Activated naive CD8-positive, alpha-beta T cell (primary cell): ENCODE measurements at regions not wholly inside any gene's neighbourhood (a gene's known extent, or its start where the extent isn't known, plus 50 kb on each side); places are given as distances from the start of the nearest gene placed in this dataset.

ENCODE experiments used
- H3K27ac Mint-ChIP-seq: one replicate; pipeline ENCODE4 v1.8.0; 2021; ENCODE audit warnings: mixed read lengths
- H3K27me3 Mint-ChIP-seq: one replicate; pipeline ENCODE4 v1.8.0; 2021; ENCODE audit warnings: mixed read lengths
- H3K36me3 Mint-ChIP-seq: one replicate; pipeline ENCODE4 v1.8.0; 2021; ENCODE audit warnings: mixed read lengths
- H3K4me1 Mint-ChIP-seq: one replicate; pipeline ENCODE4 v1.8.0; 2021; ENCODE audit warnings: low read depth, mixed read lengths
- H3K4me3 Mint-ChIP-seq: one replicate; pipeline ENCODE4 v1.8.0; 2021; ENCODE audit warnings: mild to moderate bottlenecking, mixed read lengths
- H3K9me3 Mint-ChIP-seq: one replicate; pipeline ENCODE4 v1.8.0; 2021; ENCODE audit warnings: low read depth, mixed read lengths

DNA sequence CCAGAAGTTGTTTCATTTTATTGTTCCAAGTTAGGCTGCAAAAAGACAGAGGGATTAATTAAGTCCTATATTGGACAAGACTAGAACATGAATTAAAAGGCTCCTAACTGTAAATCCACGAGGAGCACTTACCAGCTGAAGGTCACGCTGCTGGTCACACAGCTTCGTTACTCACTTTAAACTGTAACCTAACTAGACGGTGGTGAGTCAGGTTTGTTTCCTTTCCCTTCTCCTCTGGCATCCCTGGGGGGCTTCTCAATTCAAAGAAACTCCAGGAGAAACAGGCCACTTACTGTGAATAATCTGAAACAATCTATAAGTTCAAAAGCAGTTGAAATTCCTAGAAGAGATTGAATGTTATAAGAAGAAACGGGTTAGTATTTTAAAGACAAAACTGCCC is 331.4 kb downstream of the BCAT1 start:
- H3K36me3 Mint-ChIP-seq, result no peaks in the 10 kb centered on the region
- no peaks in the 10 kb centered on the region for H3K27me3 Mint-ChIP-seq
- peaks cover 6% of the 10 kb centered on the region for H3K9me3 Mint-ChIP-seq
- no peaks in the 10 kb centered on the region for H3K4me1 Mint-ChIP-seq
- no peak overlapping the region for H3K4me3 Mint-ChIP-seq
- no peak overlapping the region for H3K27ac Mint-ChIP-seq

DNA sequence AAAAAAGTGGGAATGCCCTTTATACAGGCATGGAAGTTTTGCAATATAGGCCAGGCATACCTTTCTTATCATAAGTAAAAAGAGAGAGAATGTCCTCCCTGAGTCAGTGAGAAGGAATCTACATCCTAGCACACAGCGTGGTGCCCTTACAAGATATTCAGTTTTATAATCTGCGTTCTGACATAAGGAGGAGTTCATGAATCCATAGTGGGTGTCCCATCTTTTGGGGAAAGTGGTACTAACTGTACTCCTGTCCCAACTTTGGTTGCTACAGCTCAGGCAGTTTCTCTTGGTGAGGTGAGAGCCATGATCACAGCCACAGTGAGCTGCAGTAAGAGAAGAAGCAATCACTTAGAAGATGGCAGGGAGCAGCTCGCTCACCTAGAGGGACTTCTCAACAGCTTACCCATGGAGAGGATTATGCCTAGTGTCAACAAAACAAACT is 332.9 kb downstream of the BCAT1 start:
- H3K36me3 Mint-ChIP-seq, result no peaks in the 10 kb centered on the region

DNA sequence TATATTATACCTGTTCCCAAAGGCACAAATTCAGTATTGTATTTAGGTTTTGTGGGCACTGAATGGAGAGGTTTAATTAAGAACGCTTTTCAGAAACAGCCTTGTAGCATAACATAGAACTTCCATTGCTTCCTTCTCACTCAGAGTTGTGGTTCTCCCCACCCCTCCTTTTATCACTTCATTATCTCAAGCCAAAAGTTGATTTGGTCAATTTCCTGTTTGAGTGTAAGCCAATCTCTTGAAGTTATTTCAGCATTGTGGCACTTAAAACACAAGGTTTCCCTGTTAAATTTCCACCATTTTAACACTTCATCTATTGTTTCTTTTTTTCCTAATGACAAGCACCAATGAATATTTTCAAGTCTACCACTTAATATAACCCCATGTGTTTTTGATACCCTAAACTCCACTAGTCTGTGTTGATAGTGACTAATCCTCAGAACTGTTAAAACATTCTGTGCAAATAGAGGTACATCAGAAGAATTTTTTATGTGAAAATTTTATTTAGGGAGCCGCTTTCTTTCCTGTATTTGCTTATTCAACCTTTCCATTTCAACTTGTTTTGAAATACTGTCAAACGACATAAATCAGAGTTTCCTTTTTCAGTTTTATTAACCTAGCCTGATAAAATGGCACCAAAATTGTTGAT is 340.1 kb downstream of the BCAT1 start:
- Mint-ChIP-seq H3K27ac (no peak overlapping the region), H3K4me1 (no peaks in the 10 kb centered on the region), H3K27me3 (no peaks in the 10 kb centered on the region), H3K36me3 (no peaks in the 10 kb centered on the region), H3K9me3 (peaks cover 5% of the 10 kb centered on the region), H3K4me3 (no peak overlapping the region)

More for the DNA sequence above, 332.9 kb downstream of the BCAT1 start:
- H3K4me3 Mint-ChIP-seq, result no peak overlapping the region
- no peak overlapping the region for H3K27ac Mint-ChIP-seq
- H3K9me3 Mint-ChIP-seq, result peaks cover 6% of the 10 kb centered on the region
- H3K27me3 Mint-ChIP-seq, result no peaks in the 10 kb centered on the region
- H3K4me1 Mint-ChIP-seq, result no peaks in the 10 kb centered on the region

DNA sequence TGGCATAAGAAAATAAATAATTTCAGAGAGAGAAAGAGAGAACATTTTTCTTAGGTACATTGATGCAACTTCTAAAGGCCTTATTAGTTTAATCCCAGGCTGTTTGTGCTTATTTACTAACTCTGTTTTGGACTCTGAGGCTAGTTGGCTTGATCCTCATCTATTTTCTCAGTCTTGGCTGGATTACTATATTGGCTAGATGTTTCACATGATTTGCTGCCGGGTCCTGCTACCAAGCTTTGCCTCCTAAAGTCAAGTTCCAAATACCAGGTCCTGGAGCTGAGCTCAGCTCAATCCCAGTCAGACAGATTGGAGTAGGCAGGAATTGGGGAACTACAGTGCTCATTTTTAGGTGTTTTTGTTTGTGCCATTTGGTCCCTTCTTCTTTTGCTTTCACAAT is 340.8 kb downstream of the BCAT1 start:
- Mint-ChIP-seq H3K4me1 (no peaks in the 10 kb centered on the region), H3K9me3 (peaks cover 5% of the 10 kb centered on the region), H3K27ac (no peak overlapping the region), H3K27me3 (no peaks in the 10 kb centered on the region), H3K4me3 (no peak overlapping the region), H3K36me3 (no peaks in the 10 kb centered on the region)

DNA sequence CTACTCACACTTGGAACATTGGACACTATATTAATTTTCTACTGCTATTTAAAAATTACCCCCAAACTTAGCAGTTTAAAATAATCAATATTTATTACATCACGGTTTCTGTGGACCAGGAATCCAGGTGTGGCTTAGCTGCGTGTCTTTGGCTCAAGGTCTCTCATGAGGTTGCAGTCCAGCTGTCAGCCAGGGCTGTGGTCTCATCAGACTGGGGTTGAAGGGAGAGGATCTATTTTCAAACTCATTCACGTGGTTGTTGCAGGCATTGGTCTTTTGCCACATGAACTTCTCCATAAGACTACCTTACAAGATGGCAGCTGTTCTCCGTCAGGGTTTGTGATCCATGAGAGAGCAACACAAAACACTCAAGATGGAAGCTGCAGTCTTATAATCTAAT is 343.0 kb downstream of the BCAT1 start:
- Mint-ChIP-seq H3K4me1 (no peaks in the 10 kb centered on the region), H3K9me3 (peaks cover 5% of the 10 kb centered on the region), H3K4me3 (no peak overlapping the region), H3K27me3 (no peaks in the 10 kb centered on the region), H3K27ac (no peak overlapping the region), H3K36me3 (no peaks in the 10 kb centered on the region)

DNA sequence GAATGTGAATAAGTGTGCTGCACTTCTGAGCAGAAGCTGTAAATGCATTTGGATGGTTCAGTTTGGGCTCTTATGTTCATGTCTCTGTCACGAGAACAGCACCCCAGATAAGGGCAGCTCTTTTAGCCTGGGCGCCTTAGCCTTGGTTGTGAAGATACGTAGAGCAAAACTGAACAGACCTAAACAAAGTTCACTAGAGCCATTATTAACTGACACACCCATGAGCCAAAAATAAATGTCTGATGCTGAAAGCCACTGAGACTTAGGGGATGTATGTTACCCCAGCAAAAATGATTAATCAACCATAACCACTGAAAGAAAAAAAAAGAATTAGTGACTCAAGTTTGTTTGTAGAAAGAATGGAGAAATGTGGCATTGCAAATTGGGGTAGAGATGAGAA is 343.4 kb downstream of the BCAT1 start:
- Mint-ChIP-seq H3K36me3 (no peaks in the 10 kb centered on the region), H3K4me3 (no peak overlapping the region), H3K4me1 (no peaks in the 10 kb centered on the region), H3K9me3 (peaks cover 5% of the 10 kb centered on the region), H3K27ac (no peak overlapping the region), H3K27me3 (no peaks in the 10 kb centered on the region)

DNA sequence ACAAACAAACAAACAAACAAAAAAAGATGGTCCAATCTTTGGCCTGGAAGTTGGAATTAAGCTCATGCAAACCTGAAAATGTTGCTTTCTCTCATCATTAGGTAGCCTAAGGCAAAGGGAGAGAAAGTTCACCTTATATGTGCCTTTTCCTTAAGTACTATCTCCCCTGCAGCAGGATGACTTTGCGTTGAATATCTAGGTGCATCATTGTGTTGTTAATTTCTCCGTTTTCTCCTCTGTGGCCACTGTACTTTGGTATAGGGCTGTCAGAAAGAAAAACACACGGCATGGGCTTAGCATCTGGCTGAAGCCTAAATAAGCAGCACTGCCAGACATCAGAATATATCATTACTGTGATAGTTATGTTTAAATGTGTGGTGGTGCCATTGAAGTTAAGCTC is 345.5 kb downstream of the BCAT1 start:
- Mint-ChIP-seq H3K27me3 (no peaks in the 10 kb centered on the region), H3K27ac (no peak overlapping the region), H3K4me3 (no peak overlapping the region), H3K4me1 (no peaks in the 10 kb centered on the region), H3K36me3 (no peaks in the 10 kb centered on the region), H3K9me3 (peaks cover 5% of the 10 kb centered on the region)

DNA sequence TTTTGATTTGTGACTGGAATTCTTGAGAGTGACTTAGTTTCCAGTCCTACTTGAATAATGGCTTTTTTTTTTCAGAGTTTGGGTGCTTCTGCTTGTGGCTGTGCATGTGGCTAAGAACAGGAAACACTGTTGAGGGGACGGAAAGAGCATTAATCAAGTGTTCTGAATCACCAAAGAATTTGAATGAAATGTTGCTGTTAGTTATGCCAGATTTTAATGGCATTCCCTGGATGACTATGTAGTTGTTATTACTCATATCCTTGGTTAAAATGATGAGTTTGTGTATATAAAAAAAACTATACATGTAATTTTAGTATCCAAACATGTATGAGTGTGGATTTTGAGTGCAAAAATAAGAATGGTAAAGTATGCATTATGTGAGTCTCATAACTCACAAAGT is 347.9 kb downstream of the BCAT1 start:
- no peaks in the 10 kb centered on the region for H3K36me3 Mint-ChIP-seq
- peaks cover 5% of the 10 kb centered on the region for H3K9me3 Mint-ChIP-seq
- no peak overlapping the region for H3K4me3 Mint-ChIP-seq
- H3K27ac Mint-ChIP-seq, result no peak overlapping the region
- peaks cover 2% of the 10 kb centered on the region for H3K27me3 Mint-ChIP-seq
- H3K4me1 Mint-ChIP-seq, result no peaks in the 10 kb centered on the region

DNA sequence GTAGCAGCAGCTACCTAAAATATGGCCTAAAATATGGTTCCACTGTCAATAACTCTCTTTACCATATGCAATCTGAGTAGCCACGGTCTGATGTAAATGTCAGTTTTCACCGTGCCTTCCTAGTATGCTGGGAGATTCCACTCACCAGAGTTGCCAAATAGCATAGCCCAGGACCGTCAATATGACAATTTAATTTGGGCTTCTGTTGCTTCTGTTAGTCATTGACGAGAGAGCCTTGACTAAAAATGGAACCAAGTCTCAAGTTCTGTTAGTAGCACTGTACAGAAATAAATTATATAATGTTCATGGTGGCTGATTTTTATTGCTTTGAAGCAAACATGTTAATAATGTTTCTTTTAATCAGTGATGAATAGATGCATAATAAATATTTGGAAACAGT is 348.4 kb downstream of the BCAT1 start:
- no peaks in the 10 kb centered on the region for H3K4me1 Mint-ChIP-seq
- peaks cover 2% of the 10 kb centered on the region for H3K27me3 Mint-ChIP-seq
- no peak overlapping the region for H3K27ac Mint-ChIP-seq
- no peaks in the 10 kb centered on the region for H3K36me3 Mint-ChIP-seq
- H3K4me3 Mint-ChIP-seq, result no peak overlapping the region
- peaks cover 4% of the 10 kb centered on the region for H3K9me3 Mint-ChIP-seq

DNA sequence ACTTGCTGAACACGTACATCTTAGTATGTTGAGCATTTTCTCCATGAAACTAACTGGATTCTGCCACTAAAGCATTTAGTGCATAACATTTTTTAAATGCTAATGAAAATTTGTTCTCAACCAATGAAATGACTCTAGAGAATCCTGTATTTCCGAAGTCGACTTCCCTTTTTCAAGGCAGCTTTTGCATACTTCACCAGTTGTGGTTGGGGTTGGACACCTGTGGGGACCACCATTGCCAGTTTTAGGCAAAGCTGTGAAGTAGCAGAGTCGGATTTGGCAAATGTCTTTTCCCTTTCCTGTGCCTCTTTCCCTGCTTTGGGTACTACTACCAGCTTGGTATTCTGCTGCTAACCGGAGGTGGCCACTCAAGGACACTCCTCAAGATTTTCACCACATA is 349.2 kb downstream of the BCAT1 start:
- no peaks in the 10 kb centered on the region for H3K9me3 Mint-ChIP-seq
- no peaks in the 10 kb centered on the region for H3K36me3 Mint-ChIP-seq
- H3K4me1 Mint-ChIP-seq, result no peaks in the 10 kb centered on the region
- no peak overlapping the region for H3K4me3 Mint-ChIP-seq
- H3K27me3 Mint-ChIP-seq, result peaks cover 2% of the 10 kb centered on the region
- H3K27ac Mint-ChIP-seq, result no peak overlapping the region

DNA sequence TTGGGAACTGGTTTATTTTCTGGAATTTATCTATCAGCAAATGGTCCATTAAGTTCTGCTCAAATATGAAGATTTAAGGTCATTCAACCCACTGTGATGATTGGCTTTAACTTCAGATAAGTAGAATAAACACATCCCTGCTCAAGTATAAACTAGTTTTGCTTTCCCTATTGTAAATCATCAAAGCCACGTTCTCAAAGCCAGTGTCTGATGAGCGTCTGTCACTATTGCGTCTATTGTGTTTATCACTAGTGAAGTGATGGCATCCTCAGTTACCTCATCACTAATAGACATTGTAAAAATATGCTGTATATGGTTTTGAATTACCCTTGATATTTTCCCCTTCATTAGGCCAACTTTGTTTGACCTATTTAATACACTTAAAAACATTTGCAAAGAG is 351.3 kb downstream of the BCAT1 start:
- H3K27me3 Mint-ChIP-seq, result peaks cover 2% of the 10 kb centered on the region
- H3K27ac Mint-ChIP-seq, result no peak overlapping the region
- H3K4me3 Mint-ChIP-seq, result no peak overlapping the region
- no peaks in the 10 kb centered on the region for H3K4me1 Mint-ChIP-seq
- no peaks in the 10 kb centered on the region for H3K9me3 Mint-ChIP-seq
- H3K36me3 Mint-ChIP-seq, result no peaks in the 10 kb centered on the region

DNA sequence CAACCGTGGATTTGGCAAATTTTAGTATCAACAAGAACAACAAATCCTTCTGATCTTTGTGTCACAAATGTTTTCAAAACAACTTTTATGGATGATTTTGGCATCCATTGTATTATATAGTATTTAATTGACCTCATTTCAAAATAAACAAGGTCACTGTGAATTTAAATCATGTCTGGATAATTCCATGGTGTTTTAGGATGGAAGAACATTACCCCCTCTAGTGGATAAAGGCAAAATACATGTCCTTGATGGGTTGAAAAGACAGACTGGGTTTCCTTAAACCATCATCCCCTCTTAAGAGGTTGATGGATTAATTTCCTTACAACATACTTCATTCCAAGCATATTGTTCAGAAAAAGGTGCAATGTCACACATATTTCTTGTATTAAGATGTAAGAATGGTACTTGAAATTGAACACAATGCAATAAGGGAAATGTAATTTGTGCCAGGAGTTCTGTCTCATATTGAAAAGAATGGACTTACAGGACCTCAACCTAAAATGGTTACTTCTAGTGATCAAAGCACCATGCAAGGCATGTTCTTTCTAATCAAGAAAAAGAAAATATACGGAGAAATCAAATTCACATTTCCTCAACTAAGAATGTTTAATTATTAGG is 352.0 kb downstream of the BCAT1 start:
- Mint-ChIP-seq H3K27me3 (peaks cover 2% of the 10 kb centered on the region), H3K4me1 (no peaks in the 10 kb centered on the region), H3K4me3 (no peak overlapping the region), H3K9me3 (no peaks in the 10 kb centered on the region), H3K36me3 (no peaks in the 10 kb centered on the region), H3K27ac (no peak overlapping the region)

DNA sequence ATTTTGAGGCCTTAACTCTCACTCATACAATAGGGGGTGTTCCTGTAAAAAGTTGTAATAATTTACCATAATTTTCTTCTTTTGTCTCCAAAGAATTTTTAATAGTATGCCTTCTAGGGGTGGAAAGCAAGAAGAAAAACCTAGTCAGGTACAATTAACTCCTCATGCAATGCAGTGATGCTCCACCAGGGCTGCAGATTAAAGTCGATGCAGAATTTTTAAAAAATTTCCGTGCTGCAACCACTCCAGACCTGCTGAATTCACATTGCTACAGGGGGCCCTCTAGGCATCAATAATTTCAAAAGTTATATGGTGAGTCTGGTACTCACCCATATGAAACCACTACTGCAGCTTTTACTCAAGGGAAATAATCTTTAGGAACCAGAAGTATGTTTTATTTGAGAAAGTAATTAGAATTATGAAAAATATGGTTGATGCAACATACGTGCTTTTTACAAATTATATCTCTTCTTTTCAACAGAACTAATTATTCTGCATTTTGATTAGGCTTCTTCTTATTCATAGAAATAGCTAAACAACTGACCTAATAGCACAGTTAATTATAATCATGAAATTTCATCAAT is 353.2 kb downstream of the BCAT1 start:
- H3K9me3 Mint-ChIP-seq, result no peaks in the 10 kb centered on the region
- H3K36me3 Mint-ChIP-seq, result no peaks in the 10 kb centered on the region

DNA sequence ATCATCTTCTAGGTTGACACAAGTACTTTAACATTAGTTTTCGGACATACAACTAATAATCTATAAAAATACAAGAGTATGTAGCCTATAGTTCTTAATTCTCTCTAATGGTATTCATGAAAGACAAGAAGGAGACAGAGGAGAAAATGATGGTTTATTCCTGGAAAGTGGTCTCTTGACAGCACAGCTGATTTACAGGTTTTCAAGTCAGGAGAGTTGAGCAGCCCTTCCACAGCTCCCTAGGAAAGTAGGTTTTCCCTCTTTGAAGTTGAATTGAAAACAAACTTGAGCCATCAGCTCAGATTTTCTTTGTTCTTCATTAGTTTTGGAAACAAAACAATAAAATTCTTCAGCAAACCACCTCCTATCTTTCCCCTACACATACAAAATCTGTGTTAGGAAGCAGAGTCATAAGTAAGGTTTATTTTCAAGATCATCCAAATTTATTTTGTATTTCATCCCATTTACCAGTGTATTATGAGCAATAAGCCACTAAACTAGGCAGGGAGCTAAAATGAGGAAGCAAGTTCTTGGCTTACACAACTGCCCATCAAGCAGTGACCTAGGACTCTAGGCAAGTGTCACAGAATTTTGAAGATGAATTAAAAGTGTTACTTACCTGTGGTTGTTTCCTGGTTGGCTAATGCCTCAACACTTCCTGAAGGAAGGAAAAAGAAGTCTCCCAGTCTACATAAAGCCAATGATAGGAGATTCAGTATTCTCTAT is 357.0 kb downstream of the BCAT1 start:
- no peaks in the 10 kb centered on the region for H3K36me3 Mint-ChIP-seq
- no peak overlapping the region for H3K27ac Mint-ChIP-seq
- H3K4me3 Mint-ChIP-seq, result no peak overlapping the region
- H3K27me3 Mint-ChIP-seq, result no peaks in the 10 kb centered on the region
- H3K9me3 Mint-ChIP-seq, result no peaks in the 10 kb centered on the region
- H3K4me1 Mint-ChIP-seq, result no peaks in the 10 kb centered on the region

More for the DNA sequence above, 353.2 kb downstream of the BCAT1 start:
- Mint-ChIP-seq H3K27me3 (peaks cover 2% of the 10 kb centered on the region), H3K4me1 (no peaks in the 10 kb centered on the region), H3K27ac (no peak overlapping the region), H3K4me3 (no peak overlapping the region)

DNA sequence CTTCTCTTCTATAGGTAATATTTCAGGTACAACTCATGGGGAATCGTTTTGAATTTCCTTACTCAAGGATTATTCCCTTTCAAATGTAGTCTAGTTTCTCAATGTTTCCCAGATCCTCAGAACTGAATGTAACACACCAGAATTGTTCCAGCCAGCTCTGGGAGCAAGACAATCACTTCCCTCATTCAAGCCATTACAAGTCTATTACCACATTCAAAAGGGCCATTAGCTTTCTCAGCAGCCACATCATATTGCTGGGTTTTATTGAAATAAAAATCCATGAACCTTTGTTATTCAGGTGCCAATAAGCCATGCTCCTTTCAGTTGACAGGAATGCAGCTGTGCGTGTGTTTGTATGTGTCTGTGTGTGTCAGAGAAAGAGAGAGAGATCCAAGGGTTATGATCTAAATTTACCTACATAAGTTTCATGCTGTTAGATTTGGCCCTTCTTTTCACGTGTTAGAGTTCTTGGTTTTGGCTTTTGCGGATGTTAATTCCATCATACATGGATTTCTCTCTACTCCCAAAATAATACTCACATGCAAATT is 357.7 kb downstream of the BCAT1 start:
- Mint-ChIP-seq H3K36me3 (no peaks in the 10 kb centered on the region), H3K4me3 (no peak overlapping the region), H3K4me1 (no peaks in the 10 kb centered on the region), H3K27me3 (no peaks in the 10 kb centered on the region), H3K27ac (no peak overlapping the region), H3K9me3 (no peaks in the 10 kb centered on the region)
